Prostate gland (tissue), 2 donors: ENCODE measurements at regions not wholly inside any gene's neighbourhood (a gene's known extent, or its start where the extent isn't known, plus 50 kb on each side); places are given as distances from the start of the nearest gene placed in this dataset.
"Not testable (repeated sequence)": the region's sequence is repeated elsewhere in the genome, so short reads cannot be mapped to it uniquely, and the experiment has no call there.

Source experiments
- DNase-seq: peaks from one replicate; pipeline ENCODE4 v3.0.0-alpha.2; 2019; ENCODE audit warnings: low spot score
- H3K27ac ChIP-seq, 2 donors: fragments of 200-600 bp; sonication (generic); 2 replicates each; pipeline ENCODE4 v1.5.1; 2017 to 2019
- H3K27me3 ChIP-seq: fragments of 200-600 bp; sonication (generic); replicated peaks from 2 replicates; pipeline ENCODE4 v1.5.1; 2019; ENCODE audit not compliant: insufficient read depth
- H3K36me3 ChIP-seq, 2 donors: fragments of 200-600 bp; sonication (generic); 1 replicate in 1 of 2; 2 replicates in 1 of 2; pipeline versions ENCODE4 v1.5.1 to v1.8.1; 2017 to 2019
- H3K4me1 ChIP-seq: fragments of 200-600 bp; sonication (generic); replicated peaks from 2 replicates; pipeline ENCODE4 v1.5.1; 2019
- H3K4me3 ChIP-seq, 2 donors: fragments of 200-600 bp; sonication (generic); 2 replicates each; pipeline ENCODE4 v1.5.1; 2017 to 2019
- H3K9me3 ChIP-seq: fragments of 200-600 bp; sonication (generic); 2 replicates; pipeline ENCODE4 v1.5.1; 2017
- CTCF ChIP-seq, 4 experiments: fragments of 200-600 bp in 2 of 4; fragments of 450-650 bp in 2 of 4; sonication (generic) in 2 of 4; IDR thresholded peaks; 1 replicate in 3 of 4; 2 replicates in 1 of 4; pipeline ENCODE4 v1.5.1; 2016 to 2019; ENCODE audit warnings: antibody characterized with exemption in 4 of 4, mild to moderate bottlenecking in 2 of 4, moderate library complexity in 2 of 4
- POLR2A ChIP-seq: fragments of 450-650 bp; IDR thresholded peaks from one replicate; pipeline ENCODE4 v1.6.1; 2016; ENCODE audit warnings: antibody characterized with exemption, mild to moderate bottlenecking
- POLR2AphosphoS5 ChIP-seq: sonication (generic); formaldehyde crosslinking; IDR thresholded peaks from one replicate; pipeline ENCODE4 v1.6.1; 2017; ENCODE audit warnings: antibody characterized with exemption
- WGBS: methylation state at CpG from one replicate; pipeline ENCODE4 v1.1.5; 2018; 5-methylcytosine and 5-hydroxymethylcytosine counted together
- intact Hi-C: fragments of 100-400 bp; cut with DNase I; formaldehyde crosslinking; loops from one replicate; pipeline ENCODE4 v1.14.2; 2022

- no peak overlapping the region for H3K27ac ChIP-seq
- no peaks in the 10 kb centered on the region for H3K27me3 ChIP-seq
- no peak overlapping the region for H3K4me3 ChIP-seq
- no peak for DNase-seq
- H3K9me3 ChIP-seq, result no peaks in the 10 kb centered on the region
- H3K36me3 ChIP-seq, result no peaks in the 10 kb centered on the region
- WGBS, result 51% methylated on average over 8 of the region's 8 CpGs
- intact Hi-C loops, result no loop called here
- TF ChIP-seq POLR2AphosphoS5 (no peak), POLR2A (no peak), CTCF (IDR thresholded peaks at IDR 0.05) (no peak)
- H3K4me1 ChIP-seq, result no peaks in the 10 kb centered on the region
Measured at GRCh38 chr1:213796525-213796924, 191.2 kb upstream of the PROX1 start.

- H3K4me3 ChIP-seq, H3K9me3 ChIP-seq, H3K27ac ChIP-seq, DNase-seq, H3K27me3 ChIP-seq, H3K36me3 ChIP-seq, intact Hi-C loops, H3K4me1 ChIP-seq: not testable (repeated sequence)
- 92% methylated on average over 7 of the region's 7 CpGs for WGBS
Measured at GRCh38 chr1:213808288-213808687, 179.5 kb upstream of the PROX1 start.

DNA sequence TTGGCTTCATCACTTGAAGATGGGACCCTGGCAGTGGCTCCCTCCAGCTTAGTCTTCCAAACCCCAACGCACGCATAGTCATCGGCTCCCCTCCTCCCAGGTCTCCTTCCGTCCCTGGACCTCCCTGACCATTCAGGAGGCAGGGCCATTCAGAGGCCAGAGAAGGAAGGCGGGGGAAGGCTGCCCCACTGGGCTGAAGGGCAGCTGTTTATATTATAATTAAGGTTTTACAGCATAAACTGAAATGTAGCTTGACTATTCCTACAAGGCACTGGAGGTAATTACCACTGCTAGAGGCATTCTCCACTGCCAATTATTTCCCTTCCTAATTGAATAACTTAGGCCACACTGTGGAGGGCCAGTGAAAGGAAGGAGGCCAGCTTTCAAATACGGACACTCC lies 170.6 kb upstream of the PROX1 start:
- TF ChIP-seq CTCF (IDR thresholded peaks at IDR 0.05) (no peak), POLR2AphosphoS5 (no peak), POLR2A (no peak)
- no peaks in the 10 kb centered on the region for H3K27me3 ChIP-seq

GRCh38 chr1:213820362-213821149 lies 167.2 kb upstream of the PROX1 start:
- Histone ChIP-seq H3K27ac (no peak overlapping the region), H3K36me3 (no peaks in the 10 kb centered on the region), H3K27me3 (no peaks in the 10 kb centered on the region), H3K9me3 (no peaks in the 10 kb centered on the region), H3K4me1 (no peaks in the 10 kb centered on the region), H3K4me3 (no peak overlapping the region)
- no peak for TF ChIP-seq POLR2A
- no peak for TF ChIP-seq CTCF (IDR thresholded peaks at IDR 0.05)
- no peak for TF ChIP-seq POLR2AphosphoS5
- DNase-seq, result no peak
- intact Hi-C loops, result no loop called here
- WGBS, result 81% methylated on average over 9 of the region's 9 CpGs

More for the DNA sequence above, 170.6 kb upstream of the PROX1 start:
- H3K4me3 ChIP-seq, result no peak overlapping the region
- no peaks in the 10 kb centered on the region for H3K4me1 ChIP-seq
- no peak overlapping the region for H3K27ac ChIP-seq
- WGBS, result 85% methylated on average over 6 of the region's 6 CpGs
- H3K36me3 ChIP-seq, result no peaks in the 10 kb centered on the region
- H3K9me3 ChIP-seq, result no peaks in the 10 kb centered on the region
- DNase-seq, result no peak
- intact Hi-C loops, result no loop called here

- Histone ChIP-seq H3K4me3 (no peak overlapping the region), H3K9me3 (no peaks in the 10 kb centered on the region), H3K36me3 (no peaks in the 10 kb centered on the region), H3K4me1 (no peaks in the 10 kb centered on the region), H3K27ac (no peak overlapping the region), H3K27me3 (no peaks in the 10 kb centered on the region)
- WGBS, result 80% methylated on average over 5 of the region's 5 CpGs
- no peak for DNase-seq
- no peak for TF ChIP-seq POLR2A
- TF ChIP-seq CTCF (IDR thresholded peaks at IDR 0.05), result no peak
- TF ChIP-seq POLR2AphosphoS5, result no peak
- intact Hi-C loops, result no loop called here
Measured at GRCh38 chr1:213821175-213821942, 166.4 kb upstream of the PROX1 start.
